OCI-LY1 (cell line): ENCODE measurements at regions not wholly inside any gene's neighbourhood (a gene's known extent, or its start where the extent isn't known, plus 50 kb on each side); places are given as distances from the start of the nearest gene placed in this dataset.

Experiments used
- H2AFZ ChIP-seq: fragments of 200-600 bp; sonication (generic), shearing (Covaris generic); 2 replicates; pipeline ENCODE4 v1.6.0; 2014; ENCODE audit warnings: antibody characterized with exemption, mild to moderate bottlenecking, low read length
- H3F3A ChIP-seq: fragments of 200-600 bp; sonication (generic), shearing (Covaris generic); 2 replicates; pipeline ENCODE4 v1.6.0; 2014; ENCODE audit warnings: mild to moderate bottlenecking, antibody characterized with exemption, low read length, moderate library complexity; ENCODE audit not compliant: insufficient read depth
- H3K27ac ChIP-seq: fragments of 200-600 bp; sonication (generic); 2 replicates; pipeline ENCODE4 v1.5.1; 2014; ENCODE audit warnings: low read length, mixed run types, mild to moderate bottlenecking, low read depth; ENCODE audit not compliant: poor library complexity, severe bottlenecking
- H3K27me3 ChIP-seq: fragments of 200-600 bp; sonication (generic); 2 replicates; pipeline ENCODE4 v1.6.0; 2014; ENCODE audit warnings: antibody characterized with exemption, mild to moderate bottlenecking, low read length, moderate library complexity; ENCODE audit not compliant: insufficient read depth
- H3K36me3 ChIP-seq: fragments of 200-600 bp; sonication (generic); 2 replicates; pipeline ENCODE4 v1.6.1; 2014; ENCODE audit warnings: mild to moderate bottlenecking, antibody characterized with exemption, low read length, moderate library complexity, mixed read lengths; ENCODE audit not compliant: insufficient read depth
- H3K4me1 ChIP-seq: fragments of 200-600 bp; sonication (generic); 2 replicates; pipeline ENCODE4 v1.5.1; 2014; ENCODE audit warnings: mild to moderate bottlenecking, low read length, moderate library complexity; ENCODE audit not compliant: insufficient read depth, severe bottlenecking
- H3K4me2 ChIP-seq: fragments of 200-600 bp; sonication (generic), shearing (Covaris generic); 2 replicates; pipeline ENCODE4 v1.6.1; 2014; ENCODE audit warnings: low read length
- H3K4me3 ChIP-seq: fragments of 200-600 bp; sonication (generic); 2 replicates; pipeline ENCODE4 v1.5.1; 2014; ENCODE audit warnings: low read length, low read depth, mild to moderate bottlenecking, mixed read lengths; ENCODE audit not compliant: poor library complexity, severe bottlenecking
- H3K79me2 ChIP-seq: fragments of 200-600 bp; shearing (Covaris generic); 2 replicates; pipeline ENCODE4 v1.6.1; 2016; ENCODE audit warnings: mixed run types, low read length, mixed read lengths; ENCODE audit not compliant: insufficient read depth
- H3K9ac ChIP-seq: fragments of 200-600 bp; sonication (generic), shearing (Covaris generic); 2 replicates; pipeline ENCODE4 v1.6.1; 2014; ENCODE audit warnings: mild to moderate bottlenecking, low read length, mixed read lengths
- H3K9me2 ChIP-seq: fragments of 200-600 bp; sonication (generic), shearing (Covaris generic); 2 replicates; pipeline ENCODE4 v1.6.1; 2014; ENCODE audit warnings: low read depth, mild to moderate bottlenecking, low read length, mixed read lengths
- H3K9me3 ChIP-seq: fragments of 200-600 bp; shearing (Covaris generic); 2 replicates; pipeline ENCODE4 v1.6.1; 2014; ENCODE audit warnings: low read length, mixed read lengths
- H4K20me1 ChIP-seq: fragments of 200-600 bp; sonication (generic), shearing (Covaris generic); 2 replicates; pipeline ENCODE4 v1.6.0; 2016; ENCODE audit warnings: mild to moderate bottlenecking, low read length; ENCODE audit not compliant: insufficient read depth
- EZH2 ChIP-seq: fragments of 200-600 bp; sonication (generic), shearing (Covaris generic); IDR thresholded peaks from 2 replicates; pipeline ENCODE4 v1.8.0; 2017; ENCODE audit warnings: borderline replicate concordance, mixed run types, mild to moderate bottlenecking, antibody characterized with exemption, low read length, moderate library complexity, mixed read lengths
- TF ChIP-seq, protein P1 (sequence below): fragments of 200-600 bp; sonication (generic), shearing (Covaris generic); IDR thresholded peaks from 2 replicates; pipeline ENCODE4 v1.5.1; 2017; ENCODE audit warnings: mild to moderate bottlenecking, antibody characterized with exemption, low read length, moderate library complexity, mixed read lengths

DNA sequence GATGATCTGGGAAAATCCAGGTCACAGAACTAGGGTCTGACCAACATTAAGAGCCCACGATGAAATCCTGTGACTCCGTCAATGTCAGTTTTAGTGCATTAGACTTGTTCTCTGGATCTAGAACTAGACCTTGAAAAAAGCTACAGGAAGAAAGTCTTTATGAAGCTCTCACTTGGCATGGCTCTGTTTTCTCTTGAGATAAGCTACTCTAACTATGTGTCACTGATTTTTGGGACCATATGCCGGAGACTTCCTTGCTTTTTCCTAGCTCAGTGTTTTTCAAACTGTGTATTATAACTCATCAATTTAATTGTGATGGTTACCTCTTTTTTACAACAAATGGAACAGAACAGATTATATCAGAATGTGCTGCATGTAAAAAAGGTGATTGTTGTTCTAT lies 379.7 kb upstream of the DAB1 start:
- no peak overlapping the region for H3K27ac ChIP-seq
- H3K9me3 ChIP-seq, result no peaks in the 10 kb centered on the region
- H2AFZ ChIP-seq, result no peak overlapping the region
- H3F3A ChIP-seq, result no peaks in the 10 kb centered on the region
- no peaks in the 10 kb centered on the region for H3K4me1 ChIP-seq
- TF ChIP-seq EZH2, result no peak
- H3K4me2 ChIP-seq, result no peak overlapping the region
- H3K9ac ChIP-seq, result no peak overlapping the region
- no peaks in the 10 kb centered on the region for H3K36me3 ChIP-seq
- no peak overlapping the region for H3K4me3 ChIP-seq
- no peaks in the 10 kb centered on the region for H4K20me1 ChIP-seq
- no peaks in the 10 kb centered on the region for H3K9me2 ChIP-seq
- H3K27me3 ChIP-seq, result no peaks in the 10 kb centered on the region
- no peaks in the 10 kb centered on the region for H3K79me2 ChIP-seq

DNA sequence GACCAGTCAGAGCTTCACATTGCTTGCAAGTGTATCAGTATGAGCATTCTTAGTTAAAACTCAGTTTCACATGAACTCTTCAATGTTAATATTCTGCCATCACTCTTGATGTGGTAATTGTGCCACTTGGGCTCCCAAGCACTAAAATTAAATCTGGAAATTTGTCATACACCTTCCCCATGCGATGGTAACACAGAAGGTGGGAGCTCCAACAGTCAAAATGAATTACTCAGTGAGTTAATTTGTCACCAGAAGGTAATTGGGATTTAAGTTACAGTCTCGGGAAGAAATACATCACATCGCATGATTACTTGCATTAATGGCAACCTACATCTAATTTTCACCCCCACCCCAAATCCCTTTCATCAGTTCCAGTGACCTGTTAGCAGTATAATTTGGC lies 376.5 kb upstream of the DAB1 start:
- H3K4me1 ChIP-seq, result no peaks in the 10 kb centered on the region
- H3K27ac ChIP-seq, result no peak overlapping the region
- H2AFZ ChIP-seq, result no peak overlapping the region
- no peaks in the 10 kb centered on the region for H4K20me1 ChIP-seq
- H3K9me3 ChIP-seq, result no peaks in the 10 kb centered on the region
- no peaks in the 10 kb centered on the region for H3K27me3 ChIP-seq
- TF ChIP-seq, protein P1, sequence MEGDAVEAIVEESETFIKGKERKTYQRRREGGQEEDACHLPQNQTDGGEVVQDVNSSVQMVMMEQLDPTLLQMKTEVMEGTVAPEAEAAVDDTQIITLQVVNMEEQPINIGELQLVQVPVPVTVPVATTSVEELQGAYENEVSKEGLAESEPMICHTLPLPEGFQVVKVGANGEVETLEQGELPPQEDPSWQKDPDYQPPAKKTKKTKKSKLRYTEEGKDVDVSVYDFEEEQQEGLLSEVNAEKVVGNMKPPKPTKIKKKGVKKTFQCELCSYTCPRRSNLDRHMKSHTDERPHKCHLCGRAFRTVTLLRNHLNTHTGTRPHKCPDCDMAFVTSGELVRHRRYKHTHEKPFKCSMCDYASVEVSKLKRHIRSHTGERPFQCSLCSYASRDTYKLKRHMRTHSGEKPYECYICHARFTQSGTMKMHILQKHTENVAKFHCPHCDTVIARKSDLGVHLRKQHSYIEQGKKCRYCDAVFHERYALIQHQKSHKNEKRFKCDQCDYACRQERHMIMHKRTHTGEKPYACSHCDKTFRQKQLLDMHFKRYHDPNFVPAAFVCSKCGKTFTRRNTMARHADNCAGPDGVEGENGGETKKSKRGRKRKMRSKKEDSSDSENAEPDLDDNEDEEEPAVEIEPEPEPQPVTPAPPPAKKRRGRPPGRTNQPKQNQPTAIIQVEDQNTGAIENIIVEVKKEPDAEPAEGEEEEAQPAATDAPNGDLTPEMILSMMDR, result no peak
- no peak for TF ChIP-seq EZH2
- H3F3A ChIP-seq, result no peaks in the 10 kb centered on the region
- H3K4me2 ChIP-seq, result no peak overlapping the region
- H3K4me3 ChIP-seq, result no peak overlapping the region
- H3K9ac ChIP-seq, result no peak overlapping the region
- H3K36me3 ChIP-seq, result no peaks in the 10 kb centered on the region
- H3K9me2 ChIP-seq, result no peaks in the 10 kb centered on the region
- H3K79me2 ChIP-seq, result no peaks in the 10 kb centered on the region

GRCh38 chr1:57799490-57800115 lies 375.7 kb upstream of the DAB1 start:
- Histone ChIP-seq H3K9me3 (no peaks in the 10 kb centered on the region), H3K4me1 (no peaks in the 10 kb centered on the region), H3K36me3 (no peaks in the 10 kb centered on the region), H3K27me3 (no peaks in the 10 kb centered on the region), H3K79me2 (no peaks in the 10 kb centered on the region), H3K27ac (no peak overlapping the region), H3F3A (no peaks in the 10 kb centered on the region), H3K9ac (no peak overlapping the region), H3K4me2 (no peak overlapping the region), H3K4me3 (no peak overlapping the region), H2AFZ (no peak overlapping the region), H3K9me2 (no peaks in the 10 kb centered on the region), H4K20me1 (no peaks in the 10 kb centered on the region)
- TF ChIP-seq EZH2, result no peak

DNA sequence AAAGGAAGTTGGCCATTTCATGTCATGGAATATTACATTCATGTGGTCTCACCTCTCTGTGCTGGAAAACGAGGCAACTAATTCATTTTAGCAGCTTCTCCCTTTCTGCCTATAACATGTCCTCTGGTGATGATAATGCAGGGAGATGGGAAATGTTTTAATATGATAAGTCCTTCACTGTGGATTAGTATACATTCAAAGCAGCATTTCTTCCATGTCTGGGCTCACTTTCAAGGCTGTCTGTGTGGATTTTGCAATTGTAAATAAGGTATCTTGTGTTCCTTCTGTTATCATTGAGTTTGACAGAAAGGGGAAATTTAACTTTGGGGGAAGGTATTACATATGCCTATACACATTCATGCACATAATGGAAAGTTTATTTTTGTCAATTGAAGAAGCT lies 374.7 kb upstream of the DAB1 start:
- Histone ChIP-seq H3K27ac (no peak overlapping the region), H3K79me2 (no peaks in the 10 kb centered on the region), H4K20me1 (no peaks in the 10 kb centered on the region), H3K9me3 (no peaks in the 10 kb centered on the region), H3K4me1 (no peaks in the 10 kb centered on the region), H3K36me3 (no peaks in the 10 kb centered on the region), H3K9ac (no peak overlapping the region), H2AFZ (no peak overlapping the region), H3K4me2 (no peak overlapping the region), H3F3A (no peaks in the 10 kb centered on the region), H3K4me3 (no peak overlapping the region), H3K27me3 (no peaks in the 10 kb centered on the region), H3K9me2 (no peaks in the 10 kb centered on the region)
- TF ChIP-seq, protein P1, result no peak
- no peak for TF ChIP-seq EZH2
